HG03442 (cell line): ENCODE measurements at regions not wholly inside any gene's neighbourhood (a gene's known extent, or its start where the extent isn't known, plus 50 kb on each side); places are given as distances from the start of the nearest gene placed in this dataset.
"Not testable (repeated sequence)": the region's sequence is repeated elsewhere in the genome, so short reads cannot be mapped to it uniquely, and the experiment has no call there.

Experiments used
- ATAC-seq: cut with Tn5 transposase; IDR thresholded peaks from one replicate; pipeline ENCODE4 v1.9.1; 2021; ENCODE audit warnings: mild to moderate bottlenecking, moderate library complexity; ENCODE audit not compliant: unreplicated experiment

DNA sequence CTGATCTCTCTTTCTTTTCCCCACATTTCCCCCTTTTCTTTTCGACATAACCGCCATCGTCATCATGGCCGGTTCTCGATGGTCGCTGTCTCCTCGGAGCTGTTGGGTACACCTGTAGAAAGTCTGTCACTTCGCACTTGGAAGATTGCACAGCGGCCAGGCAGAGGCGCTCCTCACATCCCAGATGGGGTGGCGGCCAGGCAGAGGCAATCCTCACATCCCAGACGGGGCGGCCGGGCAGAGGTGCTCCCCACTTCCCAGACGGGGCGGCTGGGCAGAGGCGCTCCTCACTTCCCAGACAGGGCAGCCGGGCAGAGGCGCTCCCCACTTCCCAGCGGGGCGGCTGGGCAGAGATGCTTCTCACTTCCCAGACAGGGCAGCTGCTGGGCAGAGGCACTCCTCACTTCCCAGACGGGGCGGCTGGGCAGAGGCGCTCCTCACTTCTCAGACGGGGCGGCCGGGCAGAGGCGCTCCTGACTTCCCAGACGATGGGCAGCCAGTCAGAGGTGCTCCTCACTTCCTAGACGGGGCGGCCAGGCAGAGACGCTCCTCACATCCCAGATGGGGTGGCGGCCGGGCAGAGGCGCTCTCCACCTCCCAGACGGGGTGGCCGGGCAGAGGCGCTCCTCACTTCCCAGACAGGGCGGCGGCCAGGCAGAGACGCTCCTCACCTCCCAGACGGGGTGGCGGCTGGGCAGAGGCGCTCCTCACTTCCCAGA lies 110.7 kb downstream of the C5orf15 start:
- not testable (repeated sequence) for ATAC-seq

DNA sequence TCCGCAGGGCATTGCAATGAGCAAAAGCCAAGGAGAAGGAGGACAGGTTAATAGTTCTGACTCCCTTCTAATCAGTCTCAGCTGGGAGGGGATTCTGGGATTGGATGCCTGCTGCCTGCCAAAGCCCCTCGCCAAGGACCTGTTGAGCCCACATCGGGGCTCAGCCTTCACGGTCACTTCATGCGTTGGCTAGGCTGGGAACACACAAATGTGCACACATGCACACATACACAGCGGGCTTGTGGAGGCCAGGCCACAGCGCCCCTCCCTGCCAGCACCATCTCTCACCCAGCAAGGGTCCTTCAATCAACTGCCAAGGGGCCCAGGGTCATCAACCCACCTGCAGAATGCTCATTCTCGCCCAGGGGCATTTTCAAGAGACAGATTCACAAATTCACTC lies 113.9 kb downstream of the C5orf15 start:
- ATAC-seq, result no peak

DNA sequence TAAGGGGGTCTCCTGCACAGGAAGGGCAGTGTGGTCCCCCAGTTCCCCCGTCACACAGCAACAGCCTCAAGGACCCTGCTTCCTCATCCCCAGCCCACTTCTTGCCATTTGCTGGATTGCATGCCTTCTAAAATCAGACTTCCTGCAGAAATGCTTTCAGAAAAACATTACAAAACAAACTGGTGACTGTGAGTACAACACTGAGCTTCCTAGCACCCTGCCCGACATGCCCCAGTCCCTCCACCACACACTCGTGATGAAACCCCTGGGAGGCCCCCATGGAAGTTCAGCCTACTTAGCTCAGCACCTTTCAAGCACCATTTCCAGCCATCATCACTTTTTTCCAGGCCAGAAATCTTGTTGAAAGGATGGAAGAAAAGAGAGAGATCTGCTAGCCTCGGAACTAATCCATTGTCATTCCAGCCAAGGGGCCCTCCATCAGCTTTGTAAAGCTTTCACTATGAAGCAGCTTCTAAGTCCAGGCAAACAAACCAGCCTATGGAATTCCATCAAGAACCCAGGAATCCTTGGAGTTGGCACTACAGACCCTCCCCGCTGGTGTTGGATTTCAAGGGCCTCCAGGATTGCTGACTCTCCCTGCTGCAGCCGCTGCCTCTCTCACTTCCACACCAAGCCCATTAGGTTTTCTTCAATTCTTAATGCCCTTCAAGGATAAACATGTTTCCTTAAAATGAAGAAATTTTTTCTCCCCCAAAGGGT lies 114.6 kb downstream of the C5orf15 start:
- no peak for ATAC-seq

DNA sequence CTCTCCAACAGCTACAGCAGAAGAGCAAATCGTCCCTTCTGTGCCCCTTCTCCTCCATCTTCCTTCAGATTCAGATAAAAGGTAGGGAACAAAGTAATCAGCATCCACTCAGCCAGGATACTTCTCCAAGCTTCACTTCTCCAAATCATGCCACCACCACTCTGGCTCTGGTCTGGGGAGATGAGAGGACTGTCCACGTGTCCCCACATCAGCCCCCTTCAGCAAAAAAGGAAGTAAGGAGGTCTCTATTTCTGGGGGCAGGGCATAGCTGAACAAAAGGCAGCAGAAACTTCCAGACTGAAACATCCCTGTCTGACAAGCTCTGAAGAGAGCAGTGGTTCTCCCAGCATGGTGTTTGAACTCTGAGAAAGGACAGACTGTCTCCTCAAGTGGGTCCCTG lies 116.9 kb downstream of the C5orf15 start:
- ATAC-seq, result no peak

DNA sequence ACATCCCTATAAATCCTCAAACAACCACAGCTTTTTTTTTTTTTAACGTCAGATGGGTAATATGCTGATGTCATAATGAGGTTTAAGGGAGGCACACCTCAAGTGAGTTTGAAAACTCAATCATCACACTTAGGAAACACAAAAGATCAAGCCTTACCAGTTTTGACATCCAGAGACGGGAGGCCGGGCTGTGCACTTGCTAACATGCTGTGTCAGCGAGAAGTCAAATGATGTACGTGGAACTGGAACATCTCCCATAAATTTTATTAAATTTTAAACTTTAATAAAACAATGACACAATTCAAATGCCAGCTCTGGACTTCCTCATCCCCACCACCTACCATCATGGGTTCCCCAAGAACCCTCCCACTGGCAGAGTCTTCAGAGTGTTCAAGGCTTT lies 117.6 kb downstream of the C5orf15 start:
- no peak for ATAC-seq

DNA sequence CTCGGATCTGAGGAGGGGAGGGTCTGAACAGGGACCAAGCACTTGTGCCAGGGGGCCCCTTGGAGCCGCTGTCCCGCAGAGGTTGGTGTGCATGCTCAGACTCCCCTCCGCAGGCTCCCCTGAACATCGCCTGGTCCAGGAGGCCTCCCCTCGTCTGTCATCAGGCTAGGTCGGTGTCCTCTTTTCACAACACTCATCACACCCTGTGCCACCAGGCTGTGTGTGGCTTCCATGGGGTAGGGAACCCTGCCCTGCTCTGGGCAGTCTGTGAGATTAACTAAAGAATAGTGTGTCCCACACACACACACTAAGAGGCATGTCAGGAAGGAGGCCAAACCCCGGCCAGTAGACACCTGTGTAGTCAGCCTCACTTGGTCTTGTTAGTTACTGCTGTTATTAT lies 119.3 kb downstream of the C5orf15 start:
- ATAC-seq, result no peak

DNA sequence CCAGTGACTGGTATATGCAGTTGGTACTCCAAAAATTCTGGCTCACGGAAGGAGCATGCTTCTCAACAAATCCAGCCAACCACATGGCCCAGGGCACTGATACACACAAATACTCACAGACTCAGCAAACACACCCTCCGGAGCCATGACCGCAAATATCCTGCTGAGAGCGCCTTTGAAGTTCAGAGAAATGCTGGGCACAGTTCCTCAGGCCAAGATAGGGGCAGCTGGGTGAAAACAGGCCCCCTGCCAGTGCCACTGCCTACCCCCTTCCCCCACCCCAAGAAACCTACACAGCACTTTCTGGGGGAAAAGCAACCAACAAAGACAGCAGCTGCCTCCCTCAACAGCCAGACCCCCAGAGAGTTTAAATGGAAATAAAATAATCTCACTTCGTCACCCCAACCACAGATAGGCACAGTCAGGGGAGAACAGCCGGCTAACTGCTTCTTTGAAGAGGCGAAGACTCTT lies 120.0 kb downstream of the C5orf15 start:
- no peak for ATAC-seq

DNA sequence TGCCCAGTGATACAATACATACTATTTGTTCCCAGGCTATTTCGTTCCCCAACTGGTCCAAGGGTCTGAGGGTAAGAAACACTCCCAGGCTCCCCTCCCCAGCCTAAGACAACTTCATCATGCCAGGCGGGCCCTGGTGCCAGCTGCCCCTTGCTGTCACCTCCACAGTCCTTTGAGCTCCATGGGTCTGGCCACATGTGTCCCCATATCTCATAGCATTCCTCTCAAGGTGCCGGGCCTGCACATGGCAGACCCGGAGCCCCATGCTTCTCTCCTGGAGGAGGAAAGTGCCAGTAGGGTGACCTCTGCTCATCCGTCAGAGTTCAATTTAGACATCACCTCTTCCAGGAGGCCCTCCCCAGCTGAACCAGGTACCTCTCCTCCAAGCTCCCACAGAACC lies 120.5 kb downstream of the C5orf15 start:
- ATAC-seq, result no peak

DNA sequence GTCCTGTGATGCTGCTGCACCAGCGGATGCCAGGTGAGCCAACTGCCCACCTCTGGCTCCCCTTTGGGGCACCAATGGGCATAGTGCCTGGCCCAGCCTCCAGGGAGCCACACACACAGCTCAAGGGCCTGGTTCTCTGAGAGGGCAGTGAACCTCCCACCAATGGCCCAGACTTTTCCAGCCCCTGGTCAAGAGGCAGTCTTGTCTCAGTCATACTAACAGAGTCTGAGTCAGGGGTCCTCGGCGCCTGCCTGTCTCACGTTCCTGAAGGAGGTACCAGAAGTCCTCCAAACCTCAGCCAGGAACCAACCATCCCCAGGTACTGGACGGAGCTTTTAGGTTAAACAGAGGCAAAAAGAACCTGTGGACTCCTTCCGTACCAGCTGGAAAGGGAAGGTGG lies 121.1 kb downstream of the C5orf15 start:
- ATAC-seq, result no peak

DNA sequence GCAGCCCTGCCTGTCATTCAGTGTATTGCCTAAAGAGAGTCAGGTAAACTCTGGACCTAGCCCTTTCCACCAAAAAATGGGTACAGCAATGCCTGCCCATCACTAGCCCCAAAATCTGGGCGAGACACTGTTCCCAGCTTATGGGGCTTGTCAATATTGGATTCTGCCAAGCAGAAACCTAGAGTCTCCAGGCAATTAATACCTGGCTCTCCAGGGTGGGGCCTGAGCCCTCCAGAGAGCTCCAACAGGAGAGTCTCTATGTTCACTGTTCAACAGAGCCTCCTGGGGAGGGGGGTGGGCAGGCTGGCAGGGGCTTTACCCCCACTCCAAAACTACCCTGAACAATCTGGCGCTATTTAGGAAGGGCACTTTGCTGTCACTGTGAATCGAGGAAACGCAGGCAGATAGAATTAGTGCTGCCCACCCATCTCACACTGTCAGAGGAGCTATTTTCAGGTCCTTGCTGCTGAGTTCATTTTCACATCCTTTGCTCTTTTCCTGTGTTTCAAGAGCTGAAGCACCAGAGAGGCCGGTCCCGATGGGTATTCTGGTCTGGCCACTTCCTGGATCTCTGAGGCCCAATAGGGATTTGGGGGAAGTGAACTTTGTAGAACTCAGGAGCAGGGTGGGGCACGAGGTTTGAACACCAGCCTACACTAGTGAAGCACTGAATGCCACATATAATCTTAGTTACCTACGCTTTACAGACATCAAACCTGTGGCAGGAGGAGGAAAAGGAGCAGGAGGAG lies 121.8 kb downstream of the C5orf15 start:
- ATAC-seq, result no peak

DNA sequence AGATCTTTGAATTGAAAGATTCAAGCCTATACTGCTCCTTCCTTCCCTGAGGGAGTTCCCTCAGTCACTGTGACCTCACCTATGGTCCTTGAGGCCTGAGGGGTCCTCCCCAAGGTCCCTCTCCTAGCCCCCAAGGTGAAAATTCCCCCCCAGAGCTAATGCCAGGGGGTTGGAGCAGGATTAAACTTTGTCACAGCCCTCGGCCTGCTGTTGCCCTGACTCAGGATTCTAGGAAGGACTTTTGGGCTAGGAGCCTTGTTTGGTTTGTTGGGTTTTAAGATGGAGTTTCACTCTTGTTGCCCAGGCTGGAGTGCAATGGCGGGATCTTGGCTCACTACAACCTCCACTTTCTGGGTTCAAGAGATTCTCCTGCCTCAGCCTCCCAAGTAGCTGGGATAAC lies 123.2 kb downstream of the C5orf15 start:
- ATAC-seq, result no peak

DNA sequence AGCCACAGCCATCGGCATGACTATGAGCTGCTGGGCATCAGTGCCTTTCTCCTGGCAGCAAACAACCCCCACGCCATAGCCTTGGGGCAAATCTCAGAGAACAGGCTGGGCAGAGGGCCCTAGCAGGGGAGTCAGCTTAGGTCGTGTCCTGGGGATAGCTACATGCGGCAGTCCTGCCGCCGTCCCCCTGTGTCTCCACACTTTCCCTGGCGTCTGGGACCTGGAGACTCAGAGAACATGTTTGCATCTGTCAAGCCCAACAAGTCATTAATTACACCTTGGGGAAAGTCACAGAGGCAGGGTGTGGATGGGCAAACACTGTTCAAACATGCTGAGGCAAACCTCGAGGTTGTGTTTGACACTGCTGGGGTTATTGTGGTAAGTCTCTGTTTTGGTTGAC lies 123.6 kb downstream of the C5orf15 start:
- ATAC-seq, result no peak

DNA sequence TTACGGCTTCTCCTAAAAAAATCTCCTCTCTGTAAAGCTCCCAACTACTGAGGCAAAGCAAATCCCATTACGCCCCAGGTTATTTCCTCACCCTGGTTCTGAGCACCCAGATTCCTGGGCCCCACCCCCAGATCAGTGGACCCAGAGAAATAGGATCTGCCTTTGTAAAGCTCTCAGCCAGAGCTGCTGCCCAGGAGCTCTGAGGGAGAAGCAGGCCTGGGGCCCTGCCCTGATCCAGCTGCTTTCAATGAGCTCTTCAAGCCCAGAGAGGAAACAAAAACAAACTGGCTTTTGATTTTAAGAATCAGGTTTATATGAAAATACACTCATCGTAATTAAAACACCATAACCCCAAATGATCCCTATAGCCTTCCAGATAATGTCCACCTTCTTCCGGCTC lies 124.5 kb downstream of the C5orf15 start:
- ATAC-seq, result no peak

DNA sequence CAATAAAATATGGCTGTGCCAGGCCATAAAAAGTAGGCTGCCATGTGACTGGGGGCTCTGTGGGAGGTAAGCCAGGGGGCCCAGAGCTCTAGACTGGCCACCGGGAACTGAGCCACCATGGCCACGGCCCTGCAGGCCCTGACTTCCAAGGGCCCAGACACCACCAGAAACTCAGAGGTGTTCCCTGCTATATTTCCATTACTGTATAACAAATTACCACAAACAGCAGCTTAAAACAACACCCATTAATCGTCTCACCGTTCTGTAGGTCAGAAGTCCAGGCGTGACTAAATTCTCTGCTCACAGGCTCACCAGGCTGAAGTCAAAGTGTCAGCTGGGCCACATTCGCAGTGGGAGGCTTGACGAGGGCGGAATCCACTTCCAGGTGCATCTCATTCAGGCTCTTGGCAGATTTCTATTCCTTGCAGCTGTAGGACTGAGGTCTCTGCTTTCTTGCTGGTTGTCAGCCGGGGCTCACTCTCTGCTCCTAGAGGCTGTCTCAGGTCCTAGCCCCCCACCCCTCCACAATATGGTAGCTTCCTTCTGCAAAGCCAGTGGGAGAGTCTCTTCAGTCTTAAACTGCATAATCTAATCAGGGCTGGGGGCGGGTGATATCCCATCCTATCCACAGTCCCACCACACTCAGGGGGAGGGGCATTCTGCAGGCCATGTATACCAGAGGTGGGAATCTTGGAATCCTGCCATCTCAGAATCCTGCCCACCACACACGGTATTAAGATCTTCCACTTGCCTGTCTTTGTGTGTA lies 125.4 kb downstream of the C5orf15 start:
- no peak for ATAC-seq

DNA sequence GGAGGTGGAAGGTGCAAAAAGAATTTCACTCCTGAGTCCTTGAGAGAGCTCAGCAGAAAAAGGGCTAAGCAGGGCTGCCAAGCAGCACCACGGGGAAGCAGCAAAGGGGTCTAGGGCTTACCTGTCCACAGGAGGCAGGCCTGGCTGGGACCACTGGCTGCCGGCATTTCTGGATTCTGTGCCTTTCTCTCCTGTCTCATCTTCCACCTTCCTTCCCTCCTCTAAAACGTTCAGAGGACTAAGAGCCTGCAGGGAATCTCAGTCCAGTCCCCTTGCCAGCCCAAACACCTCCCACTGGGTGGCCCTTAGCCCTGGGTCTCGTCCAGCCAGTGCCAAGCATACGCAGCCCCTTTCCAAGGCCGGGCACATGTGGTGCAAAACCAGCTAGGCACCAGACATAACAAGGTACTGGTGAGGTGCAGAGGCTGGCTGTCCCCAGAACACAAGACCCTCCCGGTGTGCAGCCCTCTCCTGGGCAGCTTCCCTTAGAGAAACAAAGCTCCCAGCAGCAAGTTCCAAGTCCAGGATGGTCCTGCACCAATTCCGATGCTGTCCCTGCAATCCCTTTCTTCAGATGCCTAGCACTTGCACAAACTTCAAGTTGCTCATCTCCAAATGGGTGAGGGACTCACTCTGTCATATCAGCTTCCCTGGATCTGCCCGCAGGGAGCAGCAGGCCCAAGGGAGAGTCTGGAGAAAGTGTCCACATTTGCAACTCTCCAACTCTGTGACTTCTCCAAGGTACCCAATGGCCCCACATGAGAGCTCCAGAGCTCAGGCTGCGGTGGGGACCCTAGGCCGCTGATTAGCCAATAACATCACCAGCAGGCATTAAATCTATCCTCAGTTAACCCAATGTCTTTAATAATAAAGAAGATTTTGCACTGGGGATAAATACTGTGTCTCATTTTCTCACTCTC lies 126.3 kb downstream of the C5orf15 start:
- no peak for ATAC-seq

DNA sequence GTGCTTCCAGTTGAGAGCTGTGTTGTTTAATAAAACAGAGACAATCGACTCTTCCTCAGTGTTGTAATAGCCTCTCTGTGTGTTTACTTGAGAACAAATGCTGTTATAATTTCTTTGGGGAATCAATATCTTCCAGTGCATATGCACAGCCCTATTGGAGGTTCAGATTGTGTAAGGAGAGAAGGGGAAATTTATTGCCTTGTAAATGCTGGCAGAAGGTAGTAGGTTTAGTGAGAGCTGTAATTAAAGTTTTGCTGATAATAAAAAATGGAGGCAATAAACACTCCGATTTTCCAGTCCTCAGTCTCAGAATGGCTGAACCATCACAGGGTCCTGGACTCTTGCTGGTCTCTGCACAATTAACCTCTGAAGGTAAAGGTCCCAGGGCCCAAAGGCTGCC lies 128.3 kb downstream of the C5orf15 start:
- ATAC-seq, result no peak

DNA sequence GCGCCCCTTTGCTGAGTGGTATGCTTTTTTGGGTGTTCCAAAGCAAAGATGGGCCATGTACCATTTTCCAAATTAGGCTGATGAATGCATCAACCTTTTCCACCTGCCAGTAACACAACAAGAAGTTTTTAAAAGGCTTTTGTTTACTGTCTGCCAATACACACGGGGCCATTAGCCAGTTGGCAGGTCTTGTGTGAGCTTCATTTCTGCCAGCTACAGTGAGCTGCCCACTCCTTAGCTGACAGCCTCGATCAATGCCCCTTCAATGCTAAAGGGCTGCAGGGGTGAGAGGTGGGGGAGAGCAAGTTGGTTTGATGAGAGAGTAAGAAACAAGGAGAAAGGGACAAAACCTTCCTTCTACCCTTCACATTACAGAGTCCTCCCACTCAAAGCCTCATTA lies 128.7 kb downstream of the C5orf15 start:
- ATAC-seq, result no peak

DNA sequence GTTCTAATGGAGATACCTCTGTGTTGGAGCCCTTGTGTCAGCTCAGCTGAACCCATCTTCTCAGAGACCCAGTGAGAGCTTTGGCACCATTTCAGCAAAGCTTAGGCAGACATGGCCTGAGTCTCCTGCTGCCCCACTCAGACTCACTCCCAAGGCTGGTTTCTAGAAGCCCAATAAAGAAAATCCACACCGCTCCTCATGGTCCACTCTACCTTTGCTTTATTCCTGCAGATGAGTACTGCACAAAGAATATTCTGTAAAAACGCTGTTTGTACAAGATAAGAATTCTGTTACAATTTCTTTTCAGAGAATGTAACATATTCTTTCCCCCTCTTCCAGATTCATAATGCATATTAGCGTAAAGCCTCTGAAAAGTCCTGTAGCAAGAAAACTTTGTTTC lies 129.3 kb downstream of the C5orf15 start:
- ATAC-seq, result no peak

DNA sequence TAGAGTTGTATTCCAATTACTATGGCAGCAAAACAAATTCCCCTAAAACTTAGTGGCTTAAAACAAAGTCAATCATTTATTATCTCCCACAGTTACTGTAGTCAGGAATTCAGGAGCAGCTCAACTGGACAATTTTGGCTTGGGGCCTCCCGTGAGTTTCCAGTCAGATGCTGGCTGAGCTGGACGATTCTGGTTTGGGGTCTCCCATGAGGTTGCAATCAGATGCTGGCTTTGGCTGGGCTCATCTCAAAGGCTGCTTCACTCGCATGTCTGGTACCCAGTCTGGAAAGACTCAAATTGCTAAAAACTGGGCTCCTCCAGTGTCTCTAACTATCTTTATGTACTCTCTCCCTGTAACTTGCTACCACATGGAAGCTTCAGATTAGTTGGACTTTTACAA lies 130.1 kb downstream of the C5orf15 start:
- no peak for ATAC-seq
